ENCODE measurements at regions not wholly inside any gene's neighbourhood (a gene's known extent, or its start where the extent isn't known, plus 50 kb on each side); places are given as distances from the start of the nearest gene placed in this dataset.

DNA sequence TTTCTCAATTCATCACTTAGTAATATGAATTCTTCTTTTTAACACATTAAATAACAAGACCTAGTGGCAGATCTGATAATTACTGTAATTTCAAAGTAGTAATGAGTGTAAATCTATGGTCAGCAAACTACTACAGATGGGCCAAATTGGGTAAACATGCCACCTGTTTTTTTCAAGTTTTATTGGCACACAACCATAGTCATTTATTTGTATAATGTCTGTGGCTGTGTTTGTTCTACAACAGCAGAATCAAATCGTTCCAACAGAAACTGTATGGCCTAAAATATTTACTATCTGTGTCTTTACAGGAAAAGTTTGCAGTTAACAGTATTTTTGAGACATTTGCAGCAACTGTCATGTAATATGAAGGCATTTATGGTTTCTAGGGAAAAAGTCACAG lies 86.1 kb upstream of the EYA2 start:
- Histone ChIP-seq H3K4me3 (ENCODE audit: low read depth, low read length) (no peak overlapping the region), H3K27me3 (replicated peaks) (peaks cover 23% of the 10 kb centered on the region), H3K36me3 (replicated peaks) (no peaks in the 10 kb centered on the region), H3K27ac (no peak overlapping the region)
- TF ChIP-seq CTCF (IDR thresholded peaks at IDR 0.05; ENCODE audit: low read depth, low read length, missing control alignments): no peak
- DNase-seq: no peak
- in situ Hi-C loops (cut with HindIII; ENCODE audit: low pct_ligation_motif_present, low sequenced_read_pairs): no loop called here

DNA sequence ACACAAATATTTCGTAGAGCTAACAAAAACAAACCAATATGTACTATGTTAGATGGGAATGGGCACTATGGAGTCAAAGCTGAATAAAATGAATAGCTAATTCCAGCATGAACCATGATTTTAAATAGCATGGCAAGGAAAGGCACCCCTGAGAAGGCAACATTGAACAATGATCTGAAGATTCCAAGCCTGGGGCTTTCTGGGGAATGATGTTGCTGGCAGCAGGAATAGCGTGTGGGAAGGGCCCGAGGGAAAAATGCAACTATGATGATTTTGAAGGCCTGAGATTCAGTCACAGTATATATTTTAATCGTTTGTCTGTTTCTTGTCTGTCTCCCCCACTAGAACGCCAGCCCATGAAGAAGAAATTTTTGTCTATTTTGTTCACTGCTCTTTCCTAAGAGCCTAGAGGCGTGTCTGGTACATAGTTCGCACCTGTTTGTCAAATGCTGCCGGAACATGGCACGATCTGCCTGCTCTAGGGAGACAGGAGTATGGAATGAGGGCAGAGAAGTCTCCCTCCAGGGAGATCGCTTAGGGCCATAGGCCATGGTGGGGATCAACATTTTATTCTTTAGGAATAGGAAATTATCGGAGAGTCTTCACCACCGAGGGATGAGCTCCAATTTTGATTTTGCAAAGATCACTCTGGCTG lies 84.8 kb upstream of the EYA2 start:
- H3K27me3 ChIP-seq (replicated peaks): peaks cover 21% of the 10 kb centered on the region
- no peaks in the 10 kb centered on the region for H3K36me3 ChIP-seq (replicated peaks)
- in situ Hi-C loops (cut with HindIII; ENCODE audit: low pct_ligation_motif_present, low sequenced_read_pairs): no loop called here
- no peak overlapping the region for H3K4me3 ChIP-seq (ENCODE audit: low read depth, low read length)
- H3K27ac ChIP-seq: no peak overlapping the region
- DNase-seq: no peak
- no peak for TF ChIP-seq CTCF (IDR thresholded peaks at IDR 0.05; ENCODE audit: low read depth, low read length, missing control alignments)

DNA sequence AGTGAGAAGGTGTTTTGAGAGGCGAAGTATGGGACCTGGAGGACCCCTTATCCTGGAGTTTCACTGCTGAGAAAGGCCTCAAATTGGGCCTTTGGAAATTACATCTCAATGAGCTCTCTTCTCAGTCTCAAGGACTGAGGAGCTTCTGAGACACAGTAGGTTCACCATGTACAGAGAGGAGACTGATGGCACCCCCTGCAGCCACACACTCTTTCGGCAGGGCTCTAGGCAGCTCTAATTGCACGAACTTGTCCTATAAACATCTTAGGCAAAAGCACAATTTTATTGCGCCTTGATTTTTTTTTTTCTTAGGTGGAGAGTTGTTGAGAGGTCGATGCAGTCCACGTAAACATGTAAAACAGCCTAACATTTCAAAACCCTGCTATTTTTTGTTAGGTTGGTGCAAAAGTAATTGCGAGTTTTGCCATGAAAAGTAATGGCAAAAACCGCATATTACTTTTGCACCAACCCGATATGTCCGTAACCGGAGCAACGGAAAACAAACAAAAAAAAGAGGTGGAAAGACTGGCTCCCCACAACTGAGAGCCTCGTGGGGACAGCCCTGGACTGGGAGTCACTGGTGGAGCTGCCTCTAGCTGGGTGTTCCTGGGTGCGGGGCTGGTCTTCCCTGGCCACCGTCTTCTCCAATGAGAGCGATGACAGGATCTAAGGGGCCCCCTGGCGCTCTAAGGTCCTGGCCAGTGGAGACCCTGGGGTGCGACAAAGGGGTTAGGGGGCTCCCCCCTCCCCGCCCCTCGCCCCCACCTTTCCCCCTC lies 84.0 kb upstream of the EYA2 start:
- Histone ChIP-seq H3K27me3 (replicated peaks) (peaks cover 21% of the 10 kb centered on the region), H3K27ac (no peak overlapping the region), H3K36me3 (replicated peaks) (no peaks in the 10 kb centered on the region), H3K4me3 (ENCODE audit: low read depth, low read length) (no peak overlapping the region)
- in situ Hi-C loops (cut with HindIII; ENCODE audit: low pct_ligation_motif_present, low sequenced_read_pairs): no loop called here
- no peak for DNase-seq
- TF ChIP-seq CTCF (IDR thresholded peaks at IDR 0.05; ENCODE audit: low read depth, low read length, missing control alignments): no peak

DNA sequence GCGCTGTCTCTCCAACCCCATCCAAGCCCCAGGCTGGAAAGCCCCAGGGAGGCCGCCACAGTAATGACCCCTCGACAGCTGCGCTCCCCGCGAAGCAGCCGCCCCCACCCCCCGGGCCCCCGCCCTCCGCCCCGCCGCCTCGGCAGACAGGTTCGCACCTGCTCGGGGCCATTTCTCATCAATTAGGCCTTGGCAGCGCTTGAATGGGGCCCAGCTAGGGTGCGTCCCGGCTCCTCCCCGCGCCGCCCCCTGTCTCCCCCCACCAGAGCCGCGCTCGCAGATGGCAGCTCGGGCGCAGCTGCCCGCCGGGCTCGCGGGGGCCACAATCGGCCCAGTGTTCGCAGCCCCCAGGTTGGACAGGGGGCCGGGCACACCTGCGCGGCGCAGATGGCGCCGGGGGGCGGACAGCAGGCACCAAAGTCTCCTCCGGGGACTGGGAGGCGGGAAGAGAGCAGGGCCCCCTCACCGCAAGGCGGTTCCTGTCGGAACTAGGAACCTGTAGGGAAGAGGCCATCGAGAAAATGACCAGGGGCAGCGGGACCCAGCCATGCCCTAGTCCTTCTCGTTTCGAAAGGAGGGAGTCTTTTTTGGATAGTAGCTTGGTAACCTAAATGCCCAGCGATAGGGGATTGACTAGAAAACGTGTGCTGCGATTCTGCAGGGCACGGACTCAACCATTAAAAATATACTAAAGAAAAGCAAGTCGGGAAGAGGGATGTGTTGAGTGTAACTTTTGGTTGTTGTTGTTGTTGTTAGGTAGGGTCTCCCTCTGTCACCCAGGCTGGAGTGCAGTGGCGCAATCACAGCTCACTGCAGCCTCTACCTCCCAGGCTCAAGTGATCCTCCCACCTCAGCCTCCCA lies 83.2 kb upstream of the EYA2 start:
- TF ChIP-seq CTCF (IDR thresholded peaks at IDR 0.05; ENCODE audit: low read depth, low read length, missing control alignments): no peak
- H3K4me3 ChIP-seq (ENCODE audit: low read depth, low read length): peak overlapping the region; percentile 9

GRCh38 chr20:46814366-46815232 lies 80.0 kb upstream of the EYA2 start:
- Histone ChIP-seq H3K36me3 (replicated peaks) (no peaks in the 10 kb centered on the region), H3K27ac (no peak overlapping the region), H3K27me3 (replicated peaks) (peaks cover 36% of the 10 kb centered on the region), H3K4me3 (ENCODE audit: low read depth, low read length) (peak overlapping the region; percentile 22)
- in situ Hi-C loops (cut with HindIII; ENCODE audit: low pct_ligation_motif_present, low sequenced_read_pairs): no loop called here
- DNase-seq: peak; percentile 94
- no peak for TF ChIP-seq CTCF (IDR thresholded peaks at IDR 0.05; ENCODE audit: low read depth, low read length, missing control alignments)

More for the DNA sequence above, 83.2 kb upstream of the EYA2 start:
- Histone ChIP-seq H3K36me3 (replicated peaks) (no peaks in the 10 kb centered on the region), H3K27ac (no peak overlapping the region), H3K27me3 (replicated peaks) (peaks cover 26% of the 10 kb centered on the region)
- in situ Hi-C loops (cut with HindIII; ENCODE audit: low pct_ligation_motif_present, low sequenced_read_pairs): no loop called here
- no peak for DNase-seq
